Gastroesophageal sphincter (tissue), 4 donors: ENCODE measurements at regions not wholly inside any gene's neighbourhood (a gene's known extent, or its start where the extent isn't known, plus 50 kb on each side); places are given as distances from the start of the nearest gene placed in this dataset.

Experiments
- ATAC-seq: fragments of 150-250 bp; one replicate; pipeline ENCODE4 v1.9.1; 2016; ENCODE audit warnings: mild to moderate bottlenecking, moderate library complexity
- H3K27ac ChIP-seq, 4 donors: fragments of 200-600 bp; sonication (generic) in 3 of 4; 1 replicate in 3 of 4; 2 replicates in 1 of 4; pipeline ENCODE4 v1.5.1; 2016 to 2019
- H3K27me3 ChIP-seq: fragments of 200-600 bp; sonication (generic); one replicate; pipeline ENCODE4 v1.5.1; 2019
- H3K36me3 ChIP-seq, 2 donors: fragments of 200-600 bp; sonication (generic); one replicate each; pipeline ENCODE4 v1.5.1; 2019; ENCODE audit warnings: control low read depth in 1 of 2
- H3K4me1 ChIP-seq, 3 donors: fragments of 200-600 bp; sonication (generic); 1 replicate in 2 of 3; 2 replicates in 1 of 3; pipeline ENCODE4 v1.5.1; 2016 to 2019; ENCODE audit warnings: control low read depth in 2 of 3
- H3K4me3 ChIP-seq, 2 donors: fragments of 200-600 bp; sonication (generic); one replicate each; pipeline ENCODE4 v1.5.1; 2019; ENCODE audit warnings: mild to moderate bottlenecking in 1 of 2, moderate library complexity in 1 of 2
- H3K9me3 ChIP-seq, 3 donors: fragments of 200-600 bp; sonication (generic); one replicate each; pipeline ENCODE4 v1.5.1; 2017 to 2019; ENCODE audit warnings: control low read depth in 2 of 3
- CTCF ChIP-seq, 4 experiments: fragments of 200-600 bp in 2 of 4; fragments of 450-650 bp in 2 of 4; sonication (generic) in 1 of 4; IDR thresholded peaks; one replicate each; pipeline ENCODE4 v1.5.1; 2017 to 2019; ENCODE audit warnings: antibody characterized with exemption in 4 of 4, mild to moderate bottlenecking in 2 of 4, moderate library complexity in 2 of 4
- EP300 ChIP-seq: sonication (generic); formaldehyde crosslinking; IDR thresholded peaks from one replicate; pipeline ENCODE4 v1.6.1; 2017; ENCODE audit warnings: antibody characterized with exemption, mild to moderate bottlenecking
- POLR2A ChIP-seq, 2 donors: fragments of 450-650 bp; IDR thresholded peaks; one replicate each; pipeline ENCODE4 v1.6.1; 2017; ENCODE audit warnings: antibody characterized with exemption in 2 of 2, mild to moderate bottlenecking in 2 of 2, moderate library complexity in 1 of 2
- POLR2AphosphoS5 ChIP-seq: sonication (generic); formaldehyde crosslinking; IDR thresholded peaks from one replicate; pipeline ENCODE4 v1.6.1; 2017; ENCODE audit warnings: antibody characterized with exemption
- WGBS, 2 donors: methylation state at CpG; one replicate each; pipeline ENCODE4 v1.1.5; 2018; ENCODE audit warnings: low coverage in 1 of 2; 5-methylcytosine and 5-hydroxymethylcytosine counted together

GRCh38 chr2:203809991-203810510 is 57.5 kb upstream of the CTLA4 start:
- no peak for ATAC-seq
- peaks cover 0 to 4% (median 0%) of the 10 kb centered on the region in 3 donors for H3K4me1 ChIP-seq
- 70 to 100% methylated on average over 3 of the region's 3 CpGs for WGBS, 2 donors

GRCh38 chr2:203811491-203812221 is 55.9 kb upstream of the CTLA4 start:
- H3K27me3 ChIP-seq = no peaks in the 10 kb centered on the region
- H3K4me3 ChIP-seq = no peak overlapping the region
- no peaks in the 10 kb centered on the region for H3K9me3 ChIP-seq
- H3K4me1 ChIP-seq = peaks cover 0 to 12% (median 0%) of the 10 kb centered on the region in 3 donors
- peak overlapping the region in 2 of 4 donors; percentile 7 to 40 for H3K27ac ChIP-seq
- no peaks in the 10 kb centered on the region for H3K36me3 ChIP-seq
- ATAC-seq = peak; percentile 80
- WGBS, 2 donors = 65 to 68% methylated on average over 8 to 9 of the region's 9 CpGs
- no peak for TF ChIP-seq POLR2A (IDR thresholded peaks at IDR 0.05)
- no peak for TF ChIP-seq EP300
- TF ChIP-seq CTCF (IDR thresholded peaks at IDR 0.05) = no peak
- peak; percentile 22 for TF ChIP-seq POLR2AphosphoS5

More at GRCh38 chr2:203809991-203810510, 57.5 kb upstream of the CTLA4 start:
- no peak for TF ChIP-seq POLR2AphosphoS5
- TF ChIP-seq CTCF (IDR thresholded peaks at IDR 0.05) = no peak
- TF ChIP-seq EP300 = no peak
- no peak for TF ChIP-seq POLR2A (IDR thresholded peaks at IDR 0.05)
- H3K9me3 ChIP-seq = peaks cover 0 to 12% (median 1%) of the 10 kb centered on the region in 3 donors
- no peak overlapping the region for H3K4me3 ChIP-seq
- no peak overlapping the region for H3K27ac ChIP-seq
- H3K36me3 ChIP-seq = no peaks in the 10 kb centered on the region
- no peaks in the 10 kb centered on the region for H3K27me3 ChIP-seq

- 76 to 86% methylated on average over 7 of the region's 11 CpGs for WGBS, 2 donors
- peak overlapping the region in 1 of 4 donors; percentile 40 for H3K27ac ChIP-seq
Measured at GRCh38 chr2:203812294-203813221, 55.0 kb upstream of the CTLA4 start.

GRCh38 chr2:203813684-203814083 is 53.9 kb upstream of the CTLA4 start:
- Histone ChIP-seq H3K9me3 (no peaks in the 10 kb centered on the region), H3K27me3 (no peaks in the 10 kb centered on the region), H3K36me3 (no peaks in the 10 kb centered on the region), H3K4me3 (no peak overlapping the region), H3K4me1 (peaks cover 0 to 12% (median 0%) of the 10 kb centered on the region in 3 donors), H3K27ac (no peak overlapping the region)
- WGBS, 2 donors = 71 to 83% methylated on average over 1 of the region's 1 CpG
- TF ChIP-seq POLR2AphosphoS5 (no peak), CTCF (IDR thresholded peaks at IDR 0.05) (no peak), EP300 (no peak), POLR2A (IDR thresholded peaks at IDR 0.05) (no peak)
- no peak for ATAC-seq

More at GRCh38 chr2:203812294-203813221, 55.0 kb upstream of the CTLA4 start:
- Histone ChIP-seq H3K9me3 (no peaks in the 10 kb centered on the region), H3K4me1 (peaks cover 0 to 12% (median 0%) of the 10 kb centered on the region in 3 donors), H3K4me3 (no peak overlapping the region), H3K36me3 (no peaks in the 10 kb centered on the region), H3K27me3 (no peaks in the 10 kb centered on the region)
- no peak for ATAC-seq
- TF ChIP-seq POLR2A (IDR thresholded peaks at IDR 0.05) (no peak), EP300 (no peak), CTCF (IDR thresholded peaks at IDR 0.05) (no peak), POLR2AphosphoS5 (no peak)
